CD4-positive, alpha-beta T cell treated with Interleukin-12 subunit alpha and Interleukin-12 subunit beta, for 1 hour (primary cell): ENCODE measurements at regions not wholly inside any gene's neighbourhood (a gene's known extent, or its start where the extent isn't known, plus 50 kb on each side); places are given as distances from the start of the nearest gene placed in this dataset.
"Not testable (repeated sequence)": the region's sequence is repeated elsewhere in the genome, so short reads cannot be mapped to it uniquely, and the experiment has no call there.

Experiments
- DNase-seq: peaks from one replicate; pipeline ENCODE4 v3.0.0-alpha.2; 2020

DNA sequence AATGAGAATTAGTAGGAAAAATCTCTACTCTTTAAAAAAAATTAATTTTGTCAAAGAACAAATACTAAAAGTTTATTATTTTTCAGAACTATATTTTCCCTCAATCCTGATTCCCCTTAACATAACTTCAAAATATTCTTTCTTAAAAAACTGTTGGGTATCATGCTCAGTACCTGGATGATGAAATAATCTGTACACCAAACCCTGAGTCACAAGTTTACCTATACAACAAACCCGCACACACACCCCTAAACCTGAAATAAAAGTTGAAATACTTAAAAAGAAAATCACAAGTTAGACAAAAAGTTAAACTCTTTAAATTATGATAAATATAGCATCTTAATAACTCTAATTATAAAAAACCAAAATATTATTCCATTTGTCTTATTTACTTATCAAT, 812.3 kb downstream of the MAT2B start:
- no peak for DNase-seq

- no peak for DNase-seq
These were observed 813.7 kb downstream of the MAT2B start for GRCh38 chr5:164319161-164319560.

GRCh38 chr5:164324239-164324638, 818.8 kb downstream of the MAT2B start:
- DNase-seq: no peak

DNA sequence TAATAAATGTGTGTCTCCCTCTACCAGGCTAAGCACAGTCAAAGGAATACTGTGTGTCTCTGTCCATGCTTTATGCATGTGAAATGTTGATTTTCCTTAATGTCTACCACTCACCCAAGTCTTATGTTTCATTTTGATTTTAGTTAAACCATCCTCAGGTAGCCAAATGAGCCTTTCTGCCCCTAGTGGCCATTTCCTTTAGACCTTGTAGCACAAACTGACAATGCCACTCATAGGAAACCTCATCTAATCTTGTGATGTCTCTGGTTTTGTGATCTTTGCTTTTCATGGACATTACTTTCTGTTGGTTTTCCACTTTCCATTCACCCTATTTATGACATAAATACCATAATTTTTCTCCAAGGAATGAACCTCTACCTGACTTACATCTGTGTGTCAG, 820.8 kb downstream of the MAT2B start:
- DNase-seq: no peak

GRCh38 chr5:164327166-164327565, 821.7 kb downstream of the MAT2B start:
- DNase-seq: not testable (repeated sequence)

DNA sequence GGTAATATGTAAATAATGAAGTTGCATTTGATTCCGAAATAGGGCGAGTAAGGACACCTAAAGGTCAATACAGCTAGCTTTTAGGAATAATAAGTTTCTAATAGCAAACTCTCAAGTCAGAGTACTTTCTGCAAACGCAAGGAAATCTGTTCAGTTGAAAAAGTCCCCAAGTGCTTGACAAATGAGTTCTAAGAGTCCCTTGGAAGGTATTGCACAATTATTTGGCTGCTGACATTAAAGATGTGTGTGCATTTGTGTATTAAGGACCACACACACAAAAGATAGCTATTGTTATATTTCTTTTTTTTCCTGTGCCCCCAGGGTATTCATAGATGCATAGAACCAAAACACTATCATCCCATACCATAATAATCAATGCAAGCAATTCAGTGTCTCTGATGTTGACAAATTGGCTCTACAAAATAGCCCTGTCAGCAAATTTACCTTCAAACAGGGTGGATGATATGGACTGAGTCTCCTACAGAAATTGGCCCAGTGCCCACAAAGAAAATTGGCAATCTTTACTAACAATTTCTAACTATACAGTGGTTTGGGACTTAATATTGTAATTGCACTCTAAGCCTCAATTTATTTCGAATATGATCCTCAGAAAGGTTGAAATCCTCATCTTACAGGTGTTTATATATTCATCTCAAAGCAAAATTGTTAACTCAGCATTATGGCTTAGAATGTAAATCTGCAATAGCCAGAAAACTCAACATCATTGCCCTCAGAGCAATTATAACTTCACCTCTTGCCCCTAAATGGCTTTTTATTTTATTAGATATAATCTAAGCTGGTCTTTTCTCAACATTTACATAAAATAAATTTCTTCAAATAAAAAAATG, 827.2 kb downstream of the MAT2B start:
- DNase-seq: no peak

DNA sequence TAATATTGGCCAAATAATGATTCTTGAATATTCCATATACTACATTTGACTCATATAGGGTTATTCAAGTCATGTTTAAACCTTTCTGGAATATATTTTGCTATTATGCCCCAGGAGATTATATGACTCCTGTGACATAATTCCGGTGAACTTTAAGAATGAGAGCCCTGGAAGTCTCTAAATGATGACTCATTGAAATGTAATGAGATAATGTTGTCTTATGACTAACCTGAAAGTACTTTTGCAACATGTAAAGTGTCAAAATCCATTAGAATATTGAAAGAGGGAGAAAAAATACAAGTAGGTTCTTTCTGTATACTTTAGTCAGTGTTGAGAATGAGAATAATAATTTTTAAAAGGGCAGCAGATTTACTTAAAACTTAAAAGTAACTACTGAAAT, 830.4 kb downstream of the MAT2B start:
- DNase-seq: no peak

DNA sequence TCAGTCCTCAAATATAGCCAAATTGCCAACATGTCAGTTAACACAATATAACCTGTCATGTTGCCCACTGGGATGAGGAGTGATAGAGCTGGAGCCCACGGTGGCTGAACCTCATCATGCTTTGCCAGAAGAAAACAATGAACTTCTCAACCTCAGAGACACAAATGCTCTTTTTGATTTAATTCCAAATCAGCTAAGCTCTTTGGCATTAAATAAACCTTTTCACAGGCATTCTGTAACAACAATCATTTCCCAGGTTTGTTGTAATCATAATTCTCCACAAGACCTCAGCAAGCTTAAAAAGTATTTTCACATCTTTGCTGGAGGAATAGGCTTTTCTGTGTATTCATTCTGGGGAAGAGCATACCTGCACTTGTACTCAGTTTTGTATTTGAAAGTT, 830.9 kb downstream of the MAT2B start:
- DNase-seq: no peak

DNA sequence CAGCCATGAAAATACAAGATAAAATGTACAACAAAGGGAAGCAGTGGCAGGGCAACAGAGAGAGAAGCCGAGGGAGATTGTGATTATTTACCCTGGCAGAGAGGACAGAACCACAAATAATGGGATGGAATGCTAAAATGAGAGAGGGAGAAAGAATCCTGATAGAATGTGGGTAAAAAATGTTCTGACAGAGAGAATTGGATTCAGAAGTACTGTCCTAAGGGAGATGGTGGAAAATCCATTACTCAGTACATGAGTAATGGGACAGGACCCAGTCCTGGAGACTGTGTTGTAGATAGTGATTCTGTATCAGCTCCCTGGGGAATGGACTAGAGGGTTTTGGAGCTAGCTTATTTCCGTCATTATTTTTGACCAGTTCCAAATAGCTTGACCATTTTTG, 831.5 kb downstream of the MAT2B start:
- no peak for DNase-seq

DNA sequence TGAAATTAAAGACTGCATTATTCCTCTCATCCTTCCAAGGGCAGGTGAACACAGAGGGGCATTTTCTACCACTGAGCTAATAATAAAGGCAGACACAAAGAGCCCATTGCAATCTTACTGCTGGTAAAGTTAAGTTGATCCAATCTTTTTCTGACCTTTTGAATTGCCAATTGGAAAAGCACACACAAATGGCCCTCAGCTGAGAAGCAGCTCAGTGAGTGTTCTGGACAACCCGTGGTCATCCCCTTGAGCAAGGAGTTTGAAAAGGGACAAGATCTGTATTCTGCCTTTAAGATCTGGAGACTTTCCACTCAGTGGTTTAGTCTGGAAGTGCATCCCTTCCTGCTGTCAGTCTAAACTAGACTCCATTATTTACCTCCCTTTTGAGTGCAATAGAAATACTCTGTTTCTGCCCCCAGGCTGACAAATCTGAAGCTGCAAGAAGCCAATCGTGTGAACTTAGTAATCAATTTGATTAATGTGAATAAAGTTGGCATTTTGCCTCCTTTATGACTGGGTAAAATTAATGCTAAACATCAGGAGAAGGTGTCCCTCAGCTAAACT, 835.7 kb downstream of the MAT2B start:
- DNase-seq: no peak

DNA sequence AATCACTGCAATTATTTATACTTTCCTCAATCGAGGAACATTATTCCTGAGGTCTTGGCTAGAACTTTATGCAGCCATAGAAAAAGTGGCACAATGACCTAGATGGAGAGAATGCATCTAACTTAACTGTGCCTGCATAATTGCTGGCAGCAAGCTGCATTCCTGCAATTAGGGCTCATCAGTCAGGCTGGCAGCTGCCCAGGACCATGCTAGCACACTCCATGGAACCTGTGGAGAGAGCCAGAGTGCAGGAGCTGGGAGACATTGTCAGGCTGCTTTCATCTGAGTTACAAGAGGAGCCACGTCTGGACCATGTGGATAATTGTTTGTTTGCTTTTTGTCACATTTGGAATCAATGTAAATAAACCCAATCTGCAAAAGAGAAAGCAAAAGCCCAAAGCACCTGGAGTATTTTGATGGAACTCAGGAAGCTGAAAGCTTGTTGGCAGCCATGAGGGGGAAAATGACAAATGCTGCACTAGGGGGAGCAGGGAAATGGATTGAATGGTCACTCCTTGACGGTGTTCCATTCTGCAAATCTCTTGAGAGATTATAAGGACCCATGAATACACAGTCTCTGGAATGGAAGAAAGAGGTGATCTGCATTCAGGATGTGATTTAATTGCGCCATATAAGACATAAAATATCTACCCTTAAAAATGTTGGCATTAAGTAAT, 839.9 kb downstream of the MAT2B start:
- DNase-seq: no peak

- no peak for DNase-seq
These were observed 840.4 kb downstream of the MAT2B start for GRCh38 chr5:164345853-164346252.

DNA sequence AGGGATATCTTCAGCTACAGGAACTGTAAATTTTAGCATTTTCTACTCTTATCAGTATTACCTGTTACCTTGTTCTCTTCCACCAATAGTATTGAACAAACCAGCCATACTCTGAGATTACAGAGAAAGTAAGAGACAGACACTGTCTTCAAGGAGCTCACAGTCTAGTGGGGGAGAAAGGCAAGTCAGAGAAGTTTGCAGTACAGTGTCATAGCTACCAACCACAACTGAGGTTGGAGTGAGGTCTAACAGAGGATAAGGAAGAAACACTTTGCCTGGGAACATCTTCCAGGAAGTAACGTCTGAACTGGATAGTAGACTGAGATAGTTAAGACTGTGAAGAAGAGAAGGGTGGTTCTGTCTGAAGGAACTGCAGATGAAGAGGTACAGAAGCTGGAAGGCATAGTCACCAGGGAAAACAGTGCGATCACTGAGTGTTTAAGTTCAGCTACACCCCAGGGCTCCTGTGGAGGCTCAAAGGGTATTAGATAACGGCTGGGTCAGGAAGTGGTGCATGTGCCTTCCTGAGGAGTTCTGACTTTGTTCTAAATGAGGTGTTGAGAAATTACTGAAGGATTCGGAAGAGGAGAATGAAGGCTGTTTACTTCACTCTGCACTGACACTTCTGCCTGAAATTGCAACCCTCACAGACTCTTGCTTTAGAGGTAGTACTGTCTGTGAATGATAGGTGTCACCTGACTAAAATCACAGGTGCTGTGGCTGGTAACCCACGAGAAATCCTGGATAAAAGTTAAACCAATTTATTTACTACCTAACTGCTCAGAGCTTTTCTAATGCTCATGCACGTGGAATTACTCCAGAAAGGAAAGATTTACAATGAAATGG, 841.6 kb downstream of the MAT2B start:
- DNase-seq: no peak

DNA sequence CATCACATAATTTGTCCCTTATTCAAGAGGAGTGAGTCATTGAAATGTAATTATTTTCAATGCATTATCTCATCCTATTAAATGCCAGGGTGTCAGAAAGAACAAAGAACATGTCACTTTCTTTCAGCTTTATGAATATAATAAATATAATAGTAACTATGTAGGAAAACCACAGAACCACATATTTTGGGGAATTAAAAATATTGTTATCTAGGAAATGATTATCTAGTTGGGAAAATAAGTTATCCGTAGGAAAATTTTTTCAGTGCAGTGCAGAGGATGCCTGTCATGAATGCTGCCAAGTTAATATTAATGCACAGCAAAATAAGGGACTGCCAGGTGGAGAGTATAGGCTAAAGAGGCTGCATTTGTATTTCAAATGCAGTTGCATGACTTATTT, 844.8 kb downstream of the MAT2B start:
- DNase-seq: no peak

GRCh38 chr5:164351245-164351834, 845.9 kb downstream of the MAT2B start:
- DNase-seq: no peak

GRCh38 chr5:164352695-164353094, 847.3 kb downstream of the MAT2B start:
- no peak for DNase-seq

GRCh38 chr5:164353155-164353554, 847.7 kb downstream of the MAT2B start:
- DNase-seq: no peak

DNA sequence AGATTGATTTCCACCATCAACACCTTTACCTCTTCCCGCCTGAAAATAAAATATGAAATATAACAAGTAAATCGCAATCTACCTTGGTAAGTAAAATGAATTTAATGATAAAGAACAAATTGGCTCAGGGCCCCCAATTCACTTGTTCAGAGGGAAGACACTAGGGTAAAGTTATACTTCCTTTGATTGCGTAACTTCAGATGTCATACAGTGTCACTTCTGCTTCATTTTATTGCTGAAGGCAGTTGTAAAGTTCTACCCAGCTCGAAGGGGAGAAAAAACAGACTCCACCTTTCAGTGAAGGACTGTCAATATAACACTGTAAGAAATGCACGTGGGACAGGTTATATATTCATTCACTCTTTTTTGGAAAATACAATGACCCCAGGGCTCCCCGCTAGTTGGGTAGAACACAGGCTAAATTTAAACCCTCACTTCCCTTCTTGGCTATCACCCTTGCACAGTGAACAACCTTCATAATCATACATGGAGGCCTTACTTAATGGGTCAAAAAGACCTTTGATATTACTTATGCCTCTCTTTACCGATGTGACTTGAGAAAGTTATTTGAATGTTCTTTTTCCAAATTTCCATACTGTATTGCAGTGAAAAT, 848.8 kb downstream of the MAT2B start:
- no peak for DNase-seq

DNA sequence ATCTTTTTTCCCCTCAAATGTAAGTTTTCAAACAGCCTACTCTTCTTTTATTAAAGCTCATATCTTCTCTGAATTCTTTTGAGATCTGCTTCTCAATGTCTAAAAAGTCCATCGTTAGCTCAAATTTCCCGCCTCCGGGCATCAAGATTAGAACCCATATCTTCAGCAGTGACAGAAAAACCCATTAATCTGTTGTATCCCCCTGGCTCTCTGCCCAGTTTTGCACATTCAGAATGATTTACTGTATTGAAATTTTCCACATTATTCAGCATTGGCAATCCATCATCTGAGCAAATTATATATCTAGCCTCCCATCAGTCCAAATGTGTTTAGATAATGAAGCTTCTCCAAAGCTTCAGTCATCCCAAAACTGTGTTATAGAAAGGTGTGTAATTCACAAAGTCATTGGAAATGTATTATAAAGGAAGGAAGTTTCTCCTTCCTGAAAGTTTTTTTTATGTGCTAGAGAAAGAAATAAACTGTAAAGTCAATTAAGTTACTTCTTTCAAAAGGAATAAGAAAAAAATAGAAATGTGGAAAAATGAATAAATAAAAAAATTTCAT, 849.9 kb downstream of the MAT2B start:
- no peak for DNase-seq

GRCh38 chr5:164356790-164357189, 851.4 kb downstream of the MAT2B start:
- no peak for DNase-seq

DNA sequence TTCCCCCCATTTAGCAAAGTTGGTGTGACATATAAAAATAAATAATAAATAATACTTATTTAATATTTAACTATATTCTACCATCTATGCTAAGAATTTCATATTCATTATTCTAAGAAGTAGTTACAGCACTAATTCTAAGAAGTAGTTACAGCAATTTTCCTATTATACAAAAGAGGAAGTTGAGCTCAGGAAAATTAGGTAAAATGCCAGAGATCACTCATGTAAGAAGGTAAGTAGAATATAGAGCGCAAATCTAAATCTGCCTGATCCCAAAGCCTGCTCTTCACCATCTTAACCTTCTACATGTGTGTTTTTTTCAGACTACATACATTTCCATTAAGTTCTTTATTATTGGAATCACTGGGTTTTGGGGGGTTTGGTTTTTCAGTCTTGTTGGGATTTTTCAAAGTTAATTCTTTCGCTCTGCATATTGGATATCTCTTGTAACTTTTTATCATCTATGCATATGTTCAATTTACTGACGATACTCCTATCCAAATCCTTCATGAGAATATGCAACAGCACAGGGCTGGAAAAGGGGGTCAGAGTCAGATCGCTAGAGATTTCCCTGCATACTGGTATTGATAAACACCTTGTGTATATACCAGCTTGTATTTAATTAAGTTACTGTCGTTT, 852.1 kb downstream of the MAT2B start:
- no peak for DNase-seq
